Thoracic aorta (tissue), 2 donors: ENCODE measurements at regions not wholly inside any gene's neighbourhood (a gene's known extent, or its start where the extent isn't known, plus 50 kb on each side); places are given as distances from the start of the nearest gene placed in this dataset.
"Not testable (repeated sequence)": the region's sequence is repeated elsewhere in the genome, so short reads cannot be mapped to it uniquely, and the experiment has no call there.

Experiments
- ATAC-seq: fragments of 150-250 bp; one replicate; pipeline ENCODE4 v1.8.0; 2017; ENCODE audit warnings: low read depth; ENCODE audit not compliant: insufficient number of reproducible peaks, low FRiP score
- DNase-seq: peaks from one replicate; pipeline ENCODE4 v3.0.0-alpha.2; 2020; ENCODE audit warnings: low spot score
- H3K27ac ChIP-seq, 2 donors: fragments of 200-600 bp; sonication (generic); 1 replicate in 1 of 2; 2 replicates in 1 of 2; pipeline ENCODE4 v1.5.1; 2016; ENCODE audit warnings: mild to moderate bottlenecking in 2 of 2, moderate library complexity in 2 of 2
- H3K27me3 ChIP-seq: fragments of 200-600 bp; sonication (generic); replicated peaks from 2 replicates; pipeline ENCODE4 v1.6.0; 2016; ENCODE audit warnings: mild to moderate bottlenecking; ENCODE audit not compliant: insufficient read depth
- H3K36me3 ChIP-seq: fragments of 200-600 bp; sonication (generic); one replicate; pipeline ENCODE4 v1.5.1; 2016
- H3K4me1 ChIP-seq, 2 donors: fragments of 200-600 bp; sonication (generic); 1 replicate in 1 of 2; 2 replicates in 1 of 2; pipeline versions ENCODE4 v1.5.1 to v1.6.0; 2016; ENCODE audit warnings: low read depth in 2 of 2, mild to moderate bottlenecking in 1 of 2; ENCODE audit not compliant: control insufficient read depth in 1 of 2
- H3K4me3 ChIP-seq: fragments of 200-600 bp; sonication (generic); 2 replicates; pipeline ENCODE4 v1.5.1; 2016; ENCODE audit warnings: mild to moderate bottlenecking
- H3K9me3 ChIP-seq: fragments of 200-600 bp; sonication (generic); 2 replicates; pipeline ENCODE4 v1.5.1; 2016
- CTCF ChIP-seq: fragments of 200-600 bp; sonication (generic); IDR thresholded peaks from one replicate; pipeline ENCODE4 v1.5.1; 2019; ENCODE audit warnings: antibody characterized with exemption

DNA sequence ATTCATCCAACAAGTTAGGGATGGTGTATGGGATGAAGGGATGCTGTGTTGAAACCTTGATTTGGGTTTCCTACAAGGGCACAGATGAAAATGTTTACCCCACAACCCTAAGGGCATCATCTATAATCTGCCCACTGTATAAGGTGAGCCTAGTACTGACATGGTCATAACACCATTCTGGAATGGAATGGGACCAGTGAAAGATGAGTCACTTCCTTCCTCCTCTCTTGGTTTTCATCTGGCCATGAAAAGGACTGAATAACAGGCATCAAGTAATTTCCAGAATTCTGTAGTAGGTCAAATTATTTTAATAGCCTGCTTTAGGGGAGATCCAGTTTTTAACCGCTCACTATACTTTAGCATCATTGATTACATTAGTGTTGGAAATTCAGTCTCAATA is 538.6 kb downstream of the NR2F2 start:
- Histone ChIP-seq H3K4me3 (no peak overlapping the region), H3K9me3 (no peaks in the 10 kb centered on the region), H3K4me1 (no peaks in the 10 kb centered on the region), H3K27me3 (no peaks in the 10 kb centered on the region), H3K36me3 (no peaks in the 10 kb centered on the region), H3K27ac (no peak overlapping the region)
- DNase-seq: no peak
- no peak for ATAC-seq
- no peak for TF ChIP-seq CTCF

DNA sequence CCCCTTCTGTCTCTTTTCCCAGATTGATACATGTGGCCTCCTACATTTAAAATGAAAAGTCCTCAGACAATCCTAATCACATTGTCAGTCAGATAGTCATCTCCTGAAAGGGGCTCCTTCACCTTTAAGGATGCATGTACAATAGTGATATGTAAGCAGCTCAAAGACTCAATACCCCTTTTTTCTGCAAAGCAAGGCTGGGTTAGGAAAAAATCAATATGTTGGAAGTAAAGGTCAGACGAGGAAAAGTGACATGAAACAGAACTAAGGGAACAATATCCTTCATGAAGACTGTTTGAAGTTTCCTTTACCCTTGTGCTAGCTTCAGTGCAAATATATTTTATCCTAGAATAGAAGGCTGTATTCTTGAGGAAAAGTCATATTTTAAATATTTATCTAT is 539.3 kb downstream of the NR2F2 start:
- Histone ChIP-seq H3K27me3 (no peaks in the 10 kb centered on the region), H3K9me3 (no peaks in the 10 kb centered on the region), H3K36me3 (no peaks in the 10 kb centered on the region), H3K4me1 (no peaks in the 10 kb centered on the region), H3K4me3 (no peak overlapping the region), H3K27ac (no peak overlapping the region)
- DNase-seq (no peak), ATAC-seq (no peak)
- no peak for TF ChIP-seq CTCF

DNA sequence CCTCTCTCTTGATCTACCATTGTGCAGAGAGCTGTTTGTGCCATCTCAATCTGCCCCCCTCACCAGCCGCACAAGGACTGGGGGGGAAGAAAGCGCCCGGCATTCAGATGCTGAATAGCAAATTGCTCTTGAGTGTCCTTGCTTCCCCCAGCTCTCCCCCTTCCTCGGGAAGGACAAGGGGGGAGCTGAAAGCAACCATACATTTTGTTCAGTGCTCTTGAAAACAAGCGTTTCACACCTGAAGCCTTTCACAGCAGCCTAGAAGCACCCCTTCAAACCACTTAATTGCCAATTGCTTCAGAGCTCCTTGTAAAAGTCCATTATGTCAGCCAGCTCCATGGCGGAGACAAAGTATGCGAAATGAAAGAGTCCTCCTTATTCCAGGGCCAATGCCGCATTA is 540.1 kb downstream of the NR2F2 start:
- TF ChIP-seq CTCF: no peak
- Histone ChIP-seq H3K9me3 (no peaks in the 10 kb centered on the region), H3K4me1 (no peaks in the 10 kb centered on the region), H3K27ac (no peak overlapping the region), H3K27me3 (no peaks in the 10 kb centered on the region), H3K4me3 (no peak overlapping the region), H3K36me3 (no peaks in the 10 kb centered on the region)
- no peak for ATAC-seq
- DNase-seq: no peak

DNA sequence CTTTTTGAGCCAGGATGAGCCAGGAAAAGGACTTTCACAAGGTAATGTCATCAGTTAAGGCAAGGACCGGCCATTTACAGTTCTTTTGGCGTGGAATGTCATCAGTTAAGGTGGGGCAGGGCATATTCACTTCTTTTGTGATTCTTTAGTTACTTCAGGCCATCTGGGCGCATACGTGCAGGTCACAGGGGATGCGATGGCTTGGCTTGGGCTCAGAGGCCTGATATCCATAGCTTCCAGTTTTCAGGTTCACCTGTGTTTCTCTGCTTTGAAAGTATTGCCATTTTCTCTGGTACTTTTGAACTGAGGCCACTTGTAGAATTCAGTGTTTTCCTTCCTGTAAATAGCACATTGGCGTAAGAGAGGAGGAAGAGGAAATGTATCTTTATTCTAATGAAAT is 546.9 kb downstream of the NR2F2 start:
- not testable (repeated sequence) for H3K27me3 ChIP-seq

DNA sequence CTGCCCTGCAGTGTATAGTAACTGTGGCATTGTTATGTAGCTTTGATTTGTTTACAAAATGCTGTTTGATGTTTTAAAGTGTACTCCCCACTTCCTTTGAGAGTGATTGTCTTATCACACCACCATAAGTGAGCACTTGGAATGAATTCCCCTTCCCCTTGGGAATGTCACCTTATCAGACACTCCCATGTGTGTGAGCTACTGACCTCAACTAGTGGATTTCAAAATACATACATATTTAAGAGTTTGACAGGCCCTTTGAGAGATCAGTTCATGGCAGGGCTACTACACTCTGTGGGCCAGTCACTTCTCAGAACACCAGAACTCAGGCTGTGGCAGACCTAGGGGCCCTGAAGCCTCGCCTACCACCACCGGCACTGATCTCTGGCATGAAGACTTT is 547.6 kb downstream of the NR2F2 start:
- H3K36me3 ChIP-seq: no peaks in the 10 kb centered on the region
- H3K9me3 ChIP-seq: no peaks in the 10 kb centered on the region
- TF ChIP-seq CTCF: no peak
- H3K4me1 ChIP-seq: no peaks in the 10 kb centered on the region
- H3K27ac ChIP-seq: no peak overlapping the region
- no peak overlapping the region for H3K4me3 ChIP-seq
- ATAC-seq (no peak), DNase-seq (no peak)
- no peaks in the 10 kb centered on the region for H3K27me3 ChIP-seq

More for the DNA sequence above, 546.9 kb downstream of the NR2F2 start:
- not testable (repeated sequence) for ATAC-seq, H3K9me3 ChIP-seq, DNase-seq, H3K4me1 ChIP-seq, H3K27ac ChIP-seq, H3K36me3 ChIP-seq, H3K4me3 ChIP-seq

- TF ChIP-seq CTCF: no peak
- no peak for DNase-seq
- ATAC-seq: no peak
- no peaks in the 10 kb centered on the region for H3K27me3 ChIP-seq
- no peak overlapping the region for H3K4me3 ChIP-seq
- H3K36me3 ChIP-seq: no peaks in the 10 kb centered on the region
- no peaks in the 10 kb centered on the region for H3K4me1 ChIP-seq
- no peaks in the 10 kb centered on the region for H3K9me3 ChIP-seq
- H3K27ac ChIP-seq: no peak overlapping the region
Observed at GRCh38 chr15:96882121-96882772, 551.7 kb downstream of the NR2F2 start.
